ENCODE measurements at regions not wholly inside any gene's neighbourhood (a gene's known extent, or its start where the extent isn't known, plus 50 kb on each side); places are given as distances from the start of the nearest gene placed in this dataset.

DNA sequence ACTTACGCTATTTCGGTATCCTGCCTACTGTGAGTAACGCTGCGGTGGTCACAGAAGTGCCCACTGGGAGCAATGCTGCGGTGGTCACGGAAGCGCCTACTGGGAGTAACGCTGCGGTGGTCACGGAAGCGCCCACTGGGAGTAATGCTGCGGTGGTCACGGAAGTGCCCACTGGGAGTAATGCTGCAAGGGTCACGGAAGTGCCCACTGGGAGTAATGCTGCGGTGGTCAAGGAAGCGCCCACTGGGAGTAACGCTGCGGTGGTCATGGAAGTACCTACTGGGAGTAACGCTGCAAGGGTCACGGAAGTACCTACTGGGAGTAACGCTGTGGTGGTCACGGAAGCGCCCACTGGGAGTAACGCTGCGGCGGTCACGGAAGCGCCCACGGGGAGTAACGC, 52.1 kb upstream of the SOX1 start:
- TF ChIP-seq, protein P1, sequence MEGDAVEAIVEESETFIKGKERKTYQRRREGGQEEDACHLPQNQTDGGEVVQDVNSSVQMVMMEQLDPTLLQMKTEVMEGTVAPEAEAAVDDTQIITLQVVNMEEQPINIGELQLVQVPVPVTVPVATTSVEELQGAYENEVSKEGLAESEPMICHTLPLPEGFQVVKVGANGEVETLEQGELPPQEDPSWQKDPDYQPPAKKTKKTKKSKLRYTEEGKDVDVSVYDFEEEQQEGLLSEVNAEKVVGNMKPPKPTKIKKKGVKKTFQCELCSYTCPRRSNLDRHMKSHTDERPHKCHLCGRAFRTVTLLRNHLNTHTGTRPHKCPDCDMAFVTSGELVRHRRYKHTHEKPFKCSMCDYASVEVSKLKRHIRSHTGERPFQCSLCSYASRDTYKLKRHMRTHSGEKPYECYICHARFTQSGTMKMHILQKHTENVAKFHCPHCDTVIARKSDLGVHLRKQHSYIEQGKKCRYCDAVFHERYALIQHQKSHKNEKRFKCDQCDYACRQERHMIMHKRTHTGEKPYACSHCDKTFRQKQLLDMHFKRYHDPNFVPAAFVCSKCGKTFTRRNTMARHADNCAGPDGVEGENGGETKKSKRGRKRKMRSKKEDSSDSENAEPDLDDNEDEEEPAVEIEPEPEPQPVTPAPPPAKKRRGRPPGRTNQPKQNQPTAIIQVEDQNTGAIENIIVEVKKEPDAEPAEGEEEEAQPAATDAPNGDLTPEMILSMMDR (IDR thresholded peaks at IDR 0.05) = no peak

More for the DNA sequence above, 52.1 kb upstream of the SOX1 start:
- H3K9me3 ChIP-seq = no peaks in the 10 kb centered on the region
- intact Hi-C loops (cut with DNase I, micrococcal nuclease) = no loop called here
- H3K36me3 ChIP-seq (ENCODE audit: low read depth) = no peaks in the 10 kb centered on the region
- ATAC-seq (no peak), DNase-seq (no peak)
- H3K4me3 ChIP-seq = no peak overlapping the region
- H3K4me1 ChIP-seq (ENCODE audit: low read depth) = no peaks in the 10 kb centered on the region
